OCI-LY1 (cell line): ENCODE measurements at regions not wholly inside any gene's neighbourhood (a gene's known extent, or its start where the extent isn't known, plus 50 kb on each side); places are given as distances from the start of the nearest gene placed in this dataset.

Experiments used
- EZH2 ChIP-seq: fragments of 200-600 bp; sonication (generic), shearing (Covaris generic); IDR thresholded peaks from 2 replicates; pipeline ENCODE4 v1.8.0; 2017; ENCODE audit warnings: borderline replicate concordance, mixed run types, mild to moderate bottlenecking, antibody characterized with exemption, low read length, moderate library complexity, mixed read lengths
- TF ChIP-seq, protein P1 (sequence below): fragments of 200-600 bp; sonication (generic), shearing (Covaris generic); IDR thresholded peaks from 2 replicates; pipeline ENCODE4 v1.5.1; 2017; ENCODE audit warnings: mild to moderate bottlenecking, antibody characterized with exemption, low read length, moderate library complexity, mixed read lengths

DNA sequence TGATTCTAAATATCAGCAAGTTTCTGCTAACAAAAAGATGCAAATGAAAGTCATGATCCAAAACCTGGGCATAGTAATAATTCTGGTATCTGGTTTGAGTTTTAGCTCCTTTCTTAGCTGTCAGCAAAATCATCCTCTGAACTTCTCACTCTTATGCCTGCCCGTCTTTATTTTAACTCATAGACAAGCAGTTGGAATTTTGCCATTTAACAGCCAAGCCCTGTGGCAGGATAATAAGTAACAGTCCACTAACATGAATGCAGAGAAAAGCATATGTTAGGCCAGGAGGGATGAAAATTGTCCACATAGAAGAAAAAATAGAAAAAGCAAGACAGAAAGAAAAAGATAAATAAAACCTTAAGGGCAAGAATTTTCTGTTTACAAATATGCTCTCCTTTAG lies 170.0 kb upstream of the LAMA2 start:
- TF ChIP-seq, protein P1, sequence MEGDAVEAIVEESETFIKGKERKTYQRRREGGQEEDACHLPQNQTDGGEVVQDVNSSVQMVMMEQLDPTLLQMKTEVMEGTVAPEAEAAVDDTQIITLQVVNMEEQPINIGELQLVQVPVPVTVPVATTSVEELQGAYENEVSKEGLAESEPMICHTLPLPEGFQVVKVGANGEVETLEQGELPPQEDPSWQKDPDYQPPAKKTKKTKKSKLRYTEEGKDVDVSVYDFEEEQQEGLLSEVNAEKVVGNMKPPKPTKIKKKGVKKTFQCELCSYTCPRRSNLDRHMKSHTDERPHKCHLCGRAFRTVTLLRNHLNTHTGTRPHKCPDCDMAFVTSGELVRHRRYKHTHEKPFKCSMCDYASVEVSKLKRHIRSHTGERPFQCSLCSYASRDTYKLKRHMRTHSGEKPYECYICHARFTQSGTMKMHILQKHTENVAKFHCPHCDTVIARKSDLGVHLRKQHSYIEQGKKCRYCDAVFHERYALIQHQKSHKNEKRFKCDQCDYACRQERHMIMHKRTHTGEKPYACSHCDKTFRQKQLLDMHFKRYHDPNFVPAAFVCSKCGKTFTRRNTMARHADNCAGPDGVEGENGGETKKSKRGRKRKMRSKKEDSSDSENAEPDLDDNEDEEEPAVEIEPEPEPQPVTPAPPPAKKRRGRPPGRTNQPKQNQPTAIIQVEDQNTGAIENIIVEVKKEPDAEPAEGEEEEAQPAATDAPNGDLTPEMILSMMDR: no peak
- TF ChIP-seq EZH2: no peak
